HG02571 (cell line): ENCODE measurements at regions not wholly inside any gene's neighbourhood (a gene's known extent, or its start where the extent isn't known, plus 50 kb on each side); places are given as distances from the start of the nearest gene placed in this dataset.

Experiments
- ATAC-seq: cut with Tn5 transposase; IDR thresholded peaks from one replicate; pipeline ENCODE4 v1.9.1; 2021; ENCODE audit warnings: mild to moderate bottlenecking, moderate library complexity; ENCODE audit not compliant: unreplicated experiment

GRCh38 chr11:128198216-128198772 lies 389.1 kb downstream of the ETS1 start:
- no peak for ATAC-seq

GRCh38 chr11:128196235-128196634 lies 391.1 kb downstream of the ETS1 start:
- ATAC-seq, result no peak

GRCh38 chr11:128195756-128196155 lies 391.6 kb downstream of the ETS1 start:
- ATAC-seq, result no peak

- ATAC-seq, result no peak
These were observed 392.2 kb downstream of the ETS1 start for GRCh38 chr11:128195057-128195751.

DNA sequence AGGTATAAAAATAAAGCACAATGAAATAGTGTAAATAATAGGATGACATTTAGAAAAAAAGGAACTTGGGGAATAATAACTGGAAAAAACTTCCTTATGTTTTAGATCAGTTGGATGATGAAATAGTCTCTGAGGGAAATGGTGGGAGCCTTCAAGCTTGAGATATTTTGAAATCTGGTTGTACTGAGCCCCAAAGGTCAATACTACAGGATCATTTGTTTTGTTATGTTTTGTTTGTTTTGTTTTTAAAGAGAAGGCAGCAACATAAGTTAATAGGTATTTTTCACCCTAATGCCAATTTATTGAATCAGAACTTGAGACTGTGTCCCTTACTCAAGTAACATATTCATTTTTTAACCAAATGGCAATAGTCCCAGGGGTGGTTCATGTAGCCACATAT lies 393.1 kb downstream of the ETS1 start:
- ATAC-seq, result no peak

- ATAC-seq, result no peak
These were observed 393.7 kb downstream of the ETS1 start for GRCh38 chr11:128193615-128194014.

GRCh38 chr11:128190312-128190711 lies 397.0 kb downstream of the ETS1 start:
- ATAC-seq, result no peak

DNA sequence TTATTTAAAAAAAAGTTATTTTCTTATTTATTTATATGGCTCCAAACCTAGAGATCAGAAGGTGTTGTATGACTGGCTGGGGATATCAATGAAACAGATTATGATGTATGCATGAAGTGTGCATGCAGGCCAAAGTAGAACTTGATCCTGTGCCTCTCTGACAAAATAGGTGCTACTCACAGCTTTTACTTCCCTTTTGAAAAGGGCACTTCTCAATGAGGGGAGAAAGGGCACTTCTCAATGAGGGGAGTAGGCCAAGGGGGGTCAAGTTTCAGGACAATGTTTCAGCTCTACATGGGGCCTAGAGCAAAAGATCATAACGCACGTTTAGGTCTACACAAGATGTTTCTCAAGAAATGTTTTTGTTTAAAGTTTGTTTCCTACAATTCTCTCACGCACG lies 397.5 kb downstream of the ETS1 start:
- ATAC-seq, result no peak

- no peak for ATAC-seq
These were observed 398.9 kb downstream of the ETS1 start for GRCh38 chr11:128188346-128189004.

GRCh38 chr11:128187835-128188234 lies 399.5 kb downstream of the ETS1 start:
- ATAC-seq, result no peak

DNA sequence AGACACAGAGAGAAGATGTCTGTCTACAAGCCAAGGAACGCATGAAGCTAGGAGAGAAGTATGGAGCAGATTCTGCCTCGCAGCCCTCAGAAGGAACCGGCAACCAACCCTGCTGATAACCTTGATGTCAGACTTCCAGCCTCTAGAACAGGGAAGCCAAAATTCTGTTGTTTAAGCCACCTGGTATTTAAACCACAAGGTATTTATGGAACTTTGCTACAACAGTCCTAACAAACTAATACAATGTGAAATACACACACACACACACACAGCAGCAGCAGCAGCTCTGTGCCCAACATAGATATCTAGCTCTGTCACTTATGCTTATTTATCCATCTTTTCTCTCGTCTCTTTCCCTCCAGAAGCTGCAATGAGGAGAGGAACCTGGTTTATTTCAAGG lies 400.0 kb downstream of the ETS1 start:
- no peak for ATAC-seq

DNA sequence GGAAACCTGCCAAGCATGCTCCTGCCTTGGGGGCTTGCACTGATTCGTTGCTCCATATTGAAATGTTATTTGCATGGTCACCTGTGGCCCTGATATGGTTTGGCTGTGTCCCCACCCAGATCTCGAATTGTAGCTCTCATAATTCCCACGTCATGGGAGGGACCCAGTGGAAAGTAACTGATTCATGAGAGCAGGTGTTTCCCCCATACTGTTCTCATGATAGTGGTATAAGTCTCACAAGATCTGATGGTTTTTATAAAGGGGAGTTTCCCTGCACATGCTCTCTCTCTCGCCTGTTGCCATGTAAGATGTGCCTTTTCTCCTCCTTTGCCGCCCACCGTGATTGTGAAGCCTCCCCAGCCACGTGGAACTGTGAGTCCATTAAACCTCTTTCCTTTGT lies 402.4 kb downstream of the ETS1 start:
- ATAC-seq, result no peak

DNA sequence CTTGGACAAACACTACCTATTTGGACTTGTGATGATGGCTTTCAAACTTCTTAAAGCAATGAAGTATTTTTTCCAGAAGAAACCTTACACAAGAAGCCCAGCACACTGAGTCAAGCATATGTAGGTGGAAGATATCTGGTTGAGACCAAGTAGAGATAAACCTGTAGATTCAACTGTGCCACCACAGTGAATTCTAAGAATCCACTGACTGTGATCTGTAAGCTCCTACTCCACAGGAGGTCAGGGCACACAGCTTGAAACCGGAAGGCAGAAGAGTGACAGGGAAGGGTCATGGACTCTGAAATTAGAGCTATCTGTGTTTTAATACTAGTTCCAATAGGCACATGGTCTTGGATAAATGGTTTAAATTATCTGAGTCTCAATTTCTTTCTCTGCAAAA lies 404.5 kb downstream of the ETS1 start:
- no peak for ATAC-seq

- no peak for ATAC-seq
These were observed 405.4 kb downstream of the ETS1 start for GRCh38 chr11:128181984-128182383.

GRCh38 chr11:128181088-128181480 lies 406.3 kb downstream of the ETS1 start:
- ATAC-seq, result no peak

DNA sequence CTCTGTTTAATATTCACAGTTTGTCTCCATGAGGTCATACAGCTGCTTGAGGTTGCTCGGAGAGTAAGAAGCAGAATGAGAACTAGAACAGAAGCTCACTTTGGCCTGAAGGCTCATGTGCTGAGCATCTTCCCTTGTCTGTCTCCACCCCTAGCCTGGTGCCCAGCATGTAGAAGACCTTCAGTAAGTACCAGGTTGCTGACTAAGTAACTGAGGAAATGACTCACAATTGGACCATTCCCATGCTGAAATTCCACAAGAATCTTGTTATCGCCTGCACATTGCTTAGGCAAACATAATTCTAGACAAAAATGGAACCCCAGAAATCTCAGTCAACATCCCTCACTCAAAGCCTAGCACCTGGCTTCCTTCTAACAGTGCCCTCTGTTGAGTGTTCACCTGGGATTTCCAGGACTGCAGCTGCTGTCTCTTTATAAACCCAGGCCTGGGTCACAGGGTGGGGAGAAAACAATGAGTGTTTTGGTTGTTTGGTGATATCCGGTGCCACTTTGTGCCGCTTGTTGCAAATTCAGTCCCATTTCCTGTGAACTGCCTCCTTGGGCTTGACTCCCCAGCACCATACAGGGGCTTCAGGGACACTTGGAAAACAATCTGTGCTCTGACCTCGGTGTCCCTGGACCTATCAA lies 406.8 kb downstream of the ETS1 start:
- no peak for ATAC-seq

GRCh38 chr11:128179512-128179911 lies 407.8 kb downstream of the ETS1 start:
- ATAC-seq, result no peak

GRCh38 chr11:128179039-128179438 lies 408.3 kb downstream of the ETS1 start:
- no peak for ATAC-seq

DNA sequence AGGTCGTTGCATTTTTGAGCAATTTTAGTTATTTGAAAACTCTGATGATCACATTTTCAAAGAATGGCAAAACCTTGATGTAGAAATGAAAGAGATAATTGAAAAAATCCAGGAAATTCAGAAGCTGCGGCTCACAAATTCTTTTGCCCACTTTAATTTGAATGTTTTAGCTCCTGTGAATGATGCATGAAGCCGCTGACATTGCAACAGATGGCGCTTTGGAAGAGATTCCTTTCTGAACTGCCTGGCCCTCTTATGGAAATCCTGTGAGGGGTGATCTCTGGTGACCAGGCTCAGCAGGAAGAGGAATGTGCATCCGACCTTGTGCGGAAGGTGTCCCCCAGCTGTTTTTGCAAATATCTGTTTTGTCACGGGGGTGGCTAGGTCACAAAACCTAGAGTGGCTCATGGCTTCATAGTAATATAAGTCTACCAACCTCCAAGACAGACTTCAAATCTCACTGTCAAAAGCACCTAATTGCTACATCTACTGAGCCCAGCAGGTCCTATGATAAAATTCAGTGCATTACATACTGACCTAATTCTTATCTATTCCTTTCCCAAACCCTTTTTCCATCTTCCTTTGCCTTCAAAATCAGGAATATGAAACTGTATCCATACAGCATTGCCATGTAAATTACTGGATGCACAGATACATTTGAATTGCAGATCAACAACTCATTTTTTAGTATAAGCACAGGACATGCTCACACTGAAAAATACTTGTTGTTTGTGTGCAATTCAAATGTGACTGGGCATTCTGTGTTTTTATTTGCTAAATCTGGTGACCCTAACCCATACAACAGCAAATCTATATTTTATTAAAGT lies 412.7 kb downstream of the ETS1 start:
- ATAC-seq, result no peak

GRCh38 chr11:128172046-128172878 lies 415.1 kb downstream of the ETS1 start:
- no peak for ATAC-seq
